Mucosa of rectum (tissue), 2 donors: ENCODE measurements at regions not wholly inside any gene's neighbourhood (a gene's known extent, or its start where the extent isn't known, plus 50 kb on each side); places are given as distances from the start of the nearest gene placed in this dataset.

Experiments used
- H3K27ac ChIP-seq, 2 donors: one replicate each; pipeline ENCODE4 v1.7.0; 2013; ENCODE audit warnings: inconsistent platforms in 2 of 2, low read depth in 2 of 2, low read length in 2 of 2
- H3K27me3 ChIP-seq, 2 donors: one replicate each; pipeline ENCODE4 v1.7.0; 2013; ENCODE audit warnings: low read length in 2 of 2; ENCODE audit not compliant: control insufficient read depth in 2 of 2, insufficient read depth in 2 of 2
- H3K36me3 ChIP-seq, 2 donors: one replicate each; pipeline ENCODE4 v1.7.0; 2013; ENCODE audit warnings: low read length in 2 of 2; ENCODE audit not compliant: control insufficient read depth in 2 of 2, insufficient read depth in 2 of 2
- H3K4me1 ChIP-seq, 2 donors: one replicate each; pipeline ENCODE4 v1.7.0; 2013; ENCODE audit warnings: low read length in 2 of 2, mild to moderate bottlenecking in 1 of 2; ENCODE audit not compliant: control insufficient read depth in 2 of 2, insufficient read depth in 2 of 2
- H3K4me3 ChIP-seq, 2 donors: one replicate each; pipeline ENCODE4 v1.7.0; 2013; ENCODE audit warnings: low read length in 2 of 2
- H3K9ac ChIP-seq, 2 donors: one replicate each; pipeline ENCODE4 v1.7.0; 2013; ENCODE audit warnings: low read length in 2 of 2, low read depth in 1 of 2, mild to moderate bottlenecking in 1 of 2
- H3K9me3 ChIP-seq, 2 donors: one replicate each; pipeline ENCODE4 v1.7.0; 2013; ENCODE audit warnings: low read length in 2 of 2; ENCODE audit not compliant: control insufficient read depth in 2 of 2
- donor health status: healthy.
- donor health status: Normal muscosa, but diverticular disease.

GRCh38 chr3:160105907-160106584 is 117.4 kb downstream of the IL12A start:
- H3K27ac ChIP-seq, result no peak overlapping the region
- H3K27me3 ChIP-seq, result no peaks in the 10 kb centered on the region
- no peaks in the 10 kb centered on the region for H3K36me3 ChIP-seq
- no peak overlapping the region for H3K4me3 ChIP-seq
- H3K9me3 ChIP-seq, result no peaks in the 10 kb centered on the region
- no peak overlapping the region for H3K9ac ChIP-seq
- peaks cover 0 to 2% of the 10 kb centered on the region in 2 donors for H3K4me1 ChIP-seq

GRCh38 chr3:160106905-160107861 is 118.0 kb upstream of the C3orf80 start:
- Histone ChIP-seq H3K4me3 (peak overlapping the region in 1 of 2 donors; percentile 3), H3K4me1 (peaks cover 0 to 2% of the 10 kb centered on the region in 2 donors), H3K27ac (peak overlapping the region in 1 of 2 donors; percentile 16), H3K9ac (peak overlapping the region in 1 of 2 donors; percentile 6), H3K27me3 (no peaks in the 10 kb centered on the region), H3K9me3 (no peaks in the 10 kb centered on the region), H3K36me3 (no peaks in the 10 kb centered on the region)

GRCh38 chr3:160108362-160108761 is 116.9 kb upstream of the C3orf80 start:
- Histone ChIP-seq H3K27me3 (no peaks in the 10 kb centered on the region), H3K4me3 (no peak overlapping the region), H3K36me3 (no peaks in the 10 kb centered on the region), H3K4me1 (peaks cover 0 to 2% of the 10 kb centered on the region in 2 donors), H3K9me3 (no peaks in the 10 kb centered on the region), H3K27ac (no peak overlapping the region), H3K9ac (no peak overlapping the region)

GRCh38 chr3:160112481-160112880 is 112.7 kb upstream of the C3orf80 start:
- Histone ChIP-seq H3K27ac (no peak overlapping the region), H3K27me3 (no peaks in the 10 kb centered on the region), H3K4me3 (no peak overlapping the region), H3K9me3 (no peaks in the 10 kb centered on the region), H3K36me3 (no peaks in the 10 kb centered on the region), H3K9ac (no peak overlapping the region), H3K4me1 (no peaks in the 10 kb centered on the region)

GRCh38 chr3:160112996-160113395 is 112.2 kb upstream of the C3orf80 start:
- Histone ChIP-seq H3K36me3 (no peaks in the 10 kb centered on the region), H3K9ac (no peak overlapping the region), H3K27ac (no peak overlapping the region), H3K9me3 (no peaks in the 10 kb centered on the region), H3K27me3 (no peaks in the 10 kb centered on the region), H3K4me3 (no peak overlapping the region), H3K4me1 (no peaks in the 10 kb centered on the region)

- H3K4me3 ChIP-seq, result no peak overlapping the region
- no peak overlapping the region for H3K9ac ChIP-seq
- no peaks in the 10 kb centered on the region for H3K4me1 ChIP-seq
- no peaks in the 10 kb centered on the region for H3K36me3 ChIP-seq
- no peaks in the 10 kb centered on the region for H3K27me3 ChIP-seq
- no peak overlapping the region for H3K27ac ChIP-seq
- no peaks in the 10 kb centered on the region for H3K9me3 ChIP-seq
These were observed 110.7 kb upstream of the C3orf80 start for GRCh38 chr3:160114355-160114995.

- H3K4me1 ChIP-seq, result no peaks in the 10 kb centered on the region
- no peaks in the 10 kb centered on the region for H3K9me3 ChIP-seq
- H3K27me3 ChIP-seq, result no peaks in the 10 kb centered on the region
- no peaks in the 10 kb centered on the region for H3K36me3 ChIP-seq
- no peak overlapping the region for H3K9ac ChIP-seq
- no peak overlapping the region for H3K4me3 ChIP-seq
- no peak overlapping the region for H3K27ac ChIP-seq
These were observed 109.8 kb upstream of the C3orf80 start for GRCh38 chr3:160115387-160115786.

GRCh38 chr3:160124224-160124623 is 101.0 kb upstream of the C3orf80 start:
- Histone ChIP-seq H3K4me3 (no peak overlapping the region), H3K27ac (no peak overlapping the region), H3K9ac (no peak overlapping the region), H3K27me3 (no peaks in the 10 kb centered on the region), H3K4me1 (no peaks in the 10 kb centered on the region), H3K9me3 (no peaks in the 10 kb centered on the region), H3K36me3 (no peaks in the 10 kb centered on the region)

- H3K9me3 ChIP-seq, result no peaks in the 10 kb centered on the region
- H3K27ac ChIP-seq, result no peak overlapping the region
- no peaks in the 10 kb centered on the region for H3K4me1 ChIP-seq
- no peak overlapping the region for H3K9ac ChIP-seq
- no peaks in the 10 kb centered on the region for H3K36me3 ChIP-seq
- H3K27me3 ChIP-seq, result no peaks in the 10 kb centered on the region
- no peak overlapping the region for H3K4me3 ChIP-seq
These were observed 100.0 kb upstream of the C3orf80 start for GRCh38 chr3:160125258-160125657.

GRCh38 chr3:160126051-160126450 is 99.2 kb upstream of the C3orf80 start:
- H3K9ac ChIP-seq, result no peak overlapping the region
- no peaks in the 10 kb centered on the region for H3K9me3 ChIP-seq
- no peaks in the 10 kb centered on the region for H3K27me3 ChIP-seq
- H3K4me3 ChIP-seq, result no peak overlapping the region
- H3K27ac ChIP-seq, result no peak overlapping the region
- H3K36me3 ChIP-seq, result no peaks in the 10 kb centered on the region
- no peaks in the 10 kb centered on the region for H3K4me1 ChIP-seq
